NCI-H526 treated with DMSO at 0.1 percent for 48 hours (cell line): ENCODE measurements at regions not wholly inside any gene's neighbourhood (a gene's known extent, or its start where the extent isn't known, plus 50 kb on each side); places are given as distances from the start of the nearest gene placed in this dataset.

ENCODE experiments used
- DNase-seq: peaks from one replicate; lab custom pipeline; 2025; lab: John Stamatoyannopoulos, UW

GRCh38 chr2:181149056-181149455 is 168.7 kb downstream of the UBE2E3 start:
- DNase-seq: no peak

GRCh38 chr2:181152226-181152625 is 171.8 kb downstream of the UBE2E3 start:
- DNase-seq: no peak

- DNase-seq: no peak
These were observed 172.3 kb downstream of the UBE2E3 start for GRCh38 chr2:181152701-181153100.

GRCh38 chr2:181153886-181154285 is 173.5 kb downstream of the UBE2E3 start:
- DNase-seq: no peak

GRCh38 chr2:181157326-181157725 is 176.9 kb downstream of the UBE2E3 start:
- DNase-seq: no peak

DNA sequence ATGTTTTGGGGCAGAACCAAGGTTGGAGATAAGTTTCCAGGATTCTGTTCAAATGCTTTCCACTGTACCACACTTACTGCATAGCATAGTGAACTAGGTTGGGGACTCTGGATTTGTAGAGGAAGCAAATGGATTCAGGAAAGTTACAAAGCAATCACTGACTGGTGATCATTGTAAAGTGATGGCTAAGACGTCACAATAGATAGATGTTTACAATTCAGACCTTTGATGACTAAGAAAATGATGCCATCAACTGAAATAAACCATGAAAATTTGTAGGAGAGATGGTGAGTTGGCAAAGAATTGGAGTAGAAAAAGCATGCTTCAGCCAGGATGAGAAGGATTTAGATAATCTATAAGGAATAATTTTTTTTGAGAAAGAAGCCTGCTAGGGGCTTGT is 178.0 kb downstream of the UBE2E3 start:
- DNase-seq: no peak

- DNase-seq: no peak
These were observed 181.2 kb downstream of the UBE2E3 start for GRCh38 chr2:181161615-181162014.

GRCh38 chr2:181163139-181163538 is 182.7 kb downstream of the UBE2E3 start:
- no peak for DNase-seq

DNA sequence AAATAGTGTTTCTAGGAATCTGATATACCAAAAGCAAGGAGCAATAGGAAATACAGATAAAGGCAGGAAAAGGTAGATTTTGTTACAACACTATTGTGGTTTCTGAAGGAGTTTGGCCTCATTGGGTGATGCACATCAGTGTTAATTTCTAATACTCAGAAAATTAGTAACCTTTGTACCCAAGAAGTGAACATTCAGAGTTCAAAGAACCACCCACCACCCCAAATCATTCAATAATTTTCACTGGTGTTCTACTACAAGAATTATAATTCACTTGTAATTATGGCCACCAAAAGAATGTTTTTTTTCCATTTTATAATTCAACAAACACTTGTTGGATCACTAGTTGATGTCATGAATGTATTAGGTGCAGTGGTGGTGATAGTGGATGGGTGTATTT is 183.3 kb downstream of the UBE2E3 start:
- no peak for DNase-seq

DNA sequence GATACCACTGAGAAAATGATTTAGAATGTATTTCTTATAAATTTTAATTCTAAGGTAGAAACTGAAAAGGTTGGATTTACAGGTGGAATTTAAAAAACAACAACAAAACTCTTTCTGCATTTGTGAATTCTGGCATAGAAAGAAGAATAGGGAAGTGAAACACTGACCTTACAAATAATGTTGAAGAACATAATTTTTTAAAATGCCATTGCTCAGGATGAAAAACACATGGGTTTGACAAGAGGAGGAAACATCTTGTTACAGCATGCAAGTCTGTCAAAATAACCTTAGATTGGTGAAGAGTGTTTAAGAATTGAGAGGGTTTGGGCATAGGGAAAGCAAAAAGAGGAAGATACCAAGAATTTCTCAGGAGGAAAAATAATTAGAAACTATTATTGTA is 184.3 kb downstream of the UBE2E3 start:
- DNase-seq: no peak

DNA sequence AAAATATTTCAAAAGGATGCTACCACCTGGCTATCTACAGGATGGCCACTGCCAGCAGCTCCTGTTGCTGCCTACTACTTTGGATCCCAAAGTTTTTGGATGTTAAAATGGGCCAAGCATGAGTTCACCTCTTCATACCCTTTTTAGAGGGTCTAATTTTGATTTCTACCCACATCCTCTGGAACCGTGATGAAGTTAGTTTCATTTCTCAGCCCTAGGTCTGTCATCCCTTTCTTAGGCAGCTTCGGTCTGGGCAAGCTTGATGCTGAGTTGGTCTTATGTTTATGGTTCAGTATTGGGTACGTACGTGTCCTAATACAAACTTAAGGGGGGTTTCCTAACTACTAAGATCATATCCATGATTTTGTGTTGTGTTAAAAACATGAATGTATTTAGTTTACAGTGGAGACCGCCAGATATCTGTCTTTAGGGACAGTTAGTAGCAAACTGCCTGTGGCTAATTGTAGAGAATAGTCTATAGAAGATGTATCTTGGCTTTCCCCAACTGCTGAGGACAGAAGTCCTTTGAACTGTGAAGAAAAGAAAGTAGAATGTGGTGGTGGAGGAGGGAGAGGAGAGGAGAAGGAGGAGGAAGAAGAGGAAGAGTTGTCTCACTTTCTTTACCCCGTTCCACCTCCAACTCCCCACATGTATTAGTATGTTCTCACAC is 184.9 kb downstream of the UBE2E3 start:
- DNase-seq: no peak

DNA sequence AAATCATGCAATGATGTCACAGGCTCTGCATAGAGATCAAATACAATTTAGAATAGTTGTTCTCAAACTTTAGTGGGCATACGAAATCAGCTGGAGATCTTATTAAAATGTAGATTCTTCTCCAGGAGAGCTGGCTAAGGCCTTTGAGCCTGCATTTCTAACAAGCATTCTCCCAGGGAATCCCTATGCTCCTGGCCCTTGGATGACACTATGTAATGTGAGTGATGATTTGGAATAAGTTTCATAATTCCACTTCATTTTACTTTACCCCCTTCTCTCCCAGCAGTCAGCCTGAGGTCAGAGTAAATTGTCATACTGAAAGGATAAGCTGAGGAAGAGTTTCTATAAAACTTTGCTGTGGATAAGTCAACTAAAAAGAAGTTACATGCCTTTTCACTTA is 189.1 kb downstream of the UBE2E3 start:
- no peak for DNase-seq

DNA sequence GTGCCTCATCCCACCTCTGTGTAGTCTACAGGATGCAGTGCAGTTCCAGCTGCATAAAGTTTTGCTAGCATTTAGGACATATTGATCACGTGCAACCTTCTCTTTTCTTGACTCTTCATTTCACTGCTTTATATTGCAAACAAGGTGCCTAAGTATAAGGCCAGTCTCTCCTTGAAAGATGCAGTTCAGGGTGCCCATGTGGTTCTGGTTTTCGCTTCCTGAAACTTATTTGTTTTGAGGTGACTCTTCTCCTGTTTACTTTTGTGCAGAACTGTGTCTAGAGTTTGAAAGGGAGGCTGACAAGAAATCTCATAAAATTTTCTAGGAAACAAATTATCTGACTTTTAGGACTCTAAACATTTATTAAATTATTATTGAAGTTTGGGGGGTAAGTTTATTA is 189.9 kb downstream of the UBE2E3 start:
- no peak for DNase-seq

- no peak for DNase-seq
These were observed 192.3 kb downstream of the UBE2E3 start for GRCh38 chr2:181172676-181173075.

DNA sequence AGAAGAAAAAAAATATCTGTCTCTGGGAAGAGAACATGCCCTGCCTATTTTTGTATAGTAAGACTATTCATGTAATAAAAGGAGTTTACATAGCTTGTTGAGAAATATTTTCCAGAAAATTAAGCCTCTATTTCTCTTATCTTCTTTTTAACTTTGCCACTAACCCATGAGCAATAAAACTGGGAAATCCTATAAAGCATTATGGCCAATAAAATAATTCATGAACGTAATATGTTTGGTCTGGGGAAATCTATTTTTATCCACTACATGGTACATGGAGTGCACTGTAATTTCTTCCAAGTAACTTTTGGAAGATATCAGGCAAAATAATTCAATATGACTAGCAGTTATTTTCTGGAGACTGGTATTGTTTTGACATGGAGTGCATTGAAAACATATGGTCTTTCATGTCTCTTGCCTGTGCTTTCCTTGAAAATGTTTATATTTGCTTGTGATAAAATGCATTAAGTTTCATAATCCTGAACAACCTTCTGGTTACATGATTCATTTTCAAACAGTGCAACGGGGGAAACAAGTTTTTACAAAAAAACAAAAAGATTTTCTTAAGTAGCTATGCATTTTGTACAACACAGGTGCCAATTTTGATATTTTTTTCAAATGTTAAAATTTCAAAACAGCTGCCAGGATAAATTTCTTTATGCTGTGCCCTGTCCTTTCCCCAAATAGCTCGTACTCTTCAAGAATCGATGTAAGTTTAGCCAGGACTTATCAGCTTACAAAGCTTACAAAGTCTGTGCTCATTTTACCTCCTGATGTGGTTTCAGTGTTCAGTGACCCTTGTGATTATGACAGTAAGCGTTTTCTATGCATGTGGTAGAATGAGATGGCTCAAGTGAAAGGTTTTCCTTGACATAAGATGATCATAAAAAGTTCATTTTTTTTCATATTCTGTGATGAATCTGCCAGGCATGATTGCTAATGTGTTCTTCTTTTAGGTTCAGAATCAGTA is 194.5 kb downstream of the UBE2E3 start:
- DNase-seq: no peak

- DNase-seq: no peak
These were observed 196.1 kb downstream of the UBE2E3 start for GRCh38 chr2:181176540-181176939.

- no peak for DNase-seq
These were observed 197.0 kb downstream of the UBE2E3 start for GRCh38 chr2:181177376-181177775.

- DNase-seq: no peak
These were observed 197.7 kb downstream of the UBE2E3 start for GRCh38 chr2:181178130-181178529.

DNA sequence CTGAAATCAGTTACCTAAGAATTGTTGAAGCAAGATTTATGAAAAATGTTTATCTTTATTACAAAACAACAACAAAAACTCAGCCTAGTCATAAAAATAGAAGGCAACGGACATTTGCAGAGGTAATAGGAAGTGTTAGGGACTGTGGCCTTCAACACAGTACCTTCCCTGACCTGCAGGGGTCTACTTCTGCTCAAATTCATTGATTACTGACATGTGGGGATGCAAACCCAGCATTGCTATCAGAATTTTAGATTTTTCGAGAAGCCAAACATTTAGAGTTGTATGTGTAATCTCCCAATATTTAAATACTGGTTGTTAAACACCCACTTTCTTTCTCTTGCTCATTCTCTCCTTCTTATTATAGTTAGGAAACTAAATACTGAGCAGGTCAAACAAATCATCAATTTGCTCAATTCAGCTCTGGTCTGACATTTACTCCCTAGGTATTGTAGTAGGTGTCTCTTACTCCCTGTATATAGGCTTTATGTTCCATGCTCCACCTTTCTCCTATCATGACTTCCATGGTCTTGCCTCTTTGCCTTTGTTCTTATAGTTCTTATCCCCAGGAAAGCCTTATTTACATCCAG is 198.5 kb downstream of the UBE2E3 start:
- no peak for DNase-seq

- DNase-seq: no peak
These were observed 203.6 kb downstream of the UBE2E3 start for GRCh38 chr2:181183878-181184542.

GRCh38 chr2:181185421-181185820 is 205.0 kb downstream of the UBE2E3 start:
- DNase-seq: no peak

- no peak for DNase-seq
These were observed 205.5 kb downstream of the UBE2E3 start for GRCh38 chr2:181185948-181186347.
